MM.1S (cell line): ENCODE measurements at regions not wholly inside any gene's neighbourhood (a gene's known extent, or its start where the extent isn't known, plus 50 kb on each side); places are given as distances from the start of the nearest gene placed in this dataset.
A peak's percentile ranks its signal among the peaks of the same experiment; 100 is the strongest.

ENCODE experiments used
- DNase-seq: peaks from one replicate; pipeline ENCODE4 v3.0.0-alpha.2; 2015
- H2AFZ ChIP-seq: fragments of 300-600 bp; sonication (generic); 2 replicates; pipeline ENCODE4 v1.6.0; 2016; ENCODE audit warnings: antibody characterized with exemption, low read length
- H3F3A ChIP-seq: fragments of 300-600 bp; sonication (generic); 2 replicates; pipeline ENCODE4 v1.6.1; 2016; ENCODE audit warnings: mild to moderate bottlenecking, antibody characterized with exemption, low read length, moderate library complexity, mixed read lengths; ENCODE audit not compliant: insufficient read depth
- H3K27ac ChIP-seq: fragments of 300-600 bp; sonication (generic); 2 replicates; pipeline ENCODE4 v1.5.1; 2016; ENCODE audit warnings: mild to moderate bottlenecking, low read length
- H3K27me3 ChIP-seq: fragments of 300-600 bp; sonication (generic); replicated peaks from 2 replicates; pipeline ENCODE4 v1.6.0; 2016; ENCODE audit warnings: low read length; ENCODE audit not compliant: insufficient read depth
- H3K36me3 ChIP-seq: fragments of 300-600 bp; sonication (generic); replicated peaks from 2 replicates; pipeline ENCODE4 v1.6.1; 2016; ENCODE audit warnings: mild to moderate bottlenecking, low read length, mixed read lengths; ENCODE audit not compliant: insufficient read depth
- H3K4me1 ChIP-seq: fragments of 300-600 bp; sonication (generic); 2 replicates; pipeline ENCODE4 v1.6.1; 2016; ENCODE audit warnings: low read length, mixed read lengths
- H3K4me2 ChIP-seq: fragments of 300-600 bp; sonication (generic); 2 replicates; pipeline ENCODE4 v1.6.0; 2016; ENCODE audit warnings: low read depth, low read length
- H3K4me3 ChIP-seq: fragments of 300-600 bp; sonication (generic); 2 replicates; pipeline ENCODE4 v1.5.1; 2016; ENCODE audit warnings: low read length, mixed read lengths
- H3K79me2 ChIP-seq: fragments of 300-600 bp; sonication (generic); 2 replicates; pipeline ENCODE4 v1.6.1; 2016; ENCODE audit warnings: mixed run types, low read length, mixed read lengths
- H3K9ac ChIP-seq: fragments of 300-600 bp; sonication (generic); 2 replicates; pipeline ENCODE4 v1.6.1; 2016; ENCODE audit warnings: low read length, mixed read lengths
- H3K9me2 ChIP-seq: fragments of 300-600 bp; sonication (generic); replicated peaks from 2 replicates; pipeline ENCODE4 v1.6.1; 2016; ENCODE audit warnings: mild to moderate bottlenecking, low read length, mixed read lengths; ENCODE audit not compliant: insufficient read depth
- H3K9me3 ChIP-seq: fragments of 300-600 bp; sonication (generic); replicated peaks from 2 replicates; pipeline ENCODE4 v1.6.1; 2016; ENCODE audit warnings: mild to moderate bottlenecking, low read length, mixed read lengths; ENCODE audit not compliant: insufficient read depth
- H4K20me1 ChIP-seq: fragments of 300-600 bp; sonication (generic); 2 replicates; pipeline ENCODE4 v1.6.1; 2016; ENCODE audit warnings: mild to moderate bottlenecking, low read length, moderate library complexity, mixed read lengths; ENCODE audit not compliant: insufficient read depth
- EZH2 ChIP-seq: fragments of 300-600 bp; sonication (generic); optimal IDR thresholded peaks from 2 replicates; pipeline ENCODE3; 2017; ENCODE audit warnings: low read depth, mild to moderate bottlenecking, antibody characterized with exemption, low read length, mixed read lengths
- EZH2phosphoT487 ChIP-seq: fragments of 300-600 bp; sonication (generic); IDR thresholded peaks from 2 replicates; pipeline ENCODE4 v1.6.1; 2018; ENCODE audit warnings: antibody characterized with exemption, low read length
- TF ChIP-seq, protein P1 (sequence below): fragments of 300-600 bp; sonication (generic); IDR thresholded peaks from 2 replicates; pipeline ENCODE4 v1.5.1; 2016; ENCODE audit warnings: antibody characterized with exemption, low read length, mixed read lengths

DNA sequence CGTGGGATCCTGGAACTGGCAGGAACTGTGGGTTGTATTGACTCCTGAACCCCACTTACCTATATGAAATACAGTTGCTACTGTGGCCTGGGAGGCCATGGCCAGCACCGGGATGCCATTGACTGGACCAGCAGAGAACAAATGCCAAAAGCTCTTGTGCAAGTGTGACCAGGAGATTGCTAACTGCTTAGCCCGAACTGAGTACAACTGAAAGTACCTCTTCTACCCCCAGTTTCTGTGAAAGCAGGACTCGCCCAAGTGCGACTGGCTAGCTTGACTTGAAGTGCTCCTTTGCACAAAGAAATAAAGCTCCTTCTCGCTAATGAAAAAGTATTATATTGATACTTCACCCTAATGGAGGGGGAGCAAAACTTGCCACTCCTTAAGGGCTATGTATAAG lies 101.3 kb upstream of the ATP11B start:
- Histone ChIP-seq H2AFZ (peak overlapping the region; percentile 18; the same call in 1 of the 2 replicates), H3K36me3 (no peaks in the 10 kb centered on the region), H3K4me3 (no peak overlapping the region), H3K27ac (no peak overlapping the region), H3K4me1 (peaks cover 23% of the 10 kb centered on the region), H4K20me1 (no peaks in the 10 kb centered on the region), H3K27me3 (no peaks in the 10 kb centered on the region), H3K9me3 (no peaks in the 10 kb centered on the region), H3K9me2 (no peaks in the 10 kb centered on the region), H3K79me2 (no peaks in the 10 kb centered on the region), H3K4me2 (peak overlapping the region; percentile 3; the same call in 1 of the 2 replicates), H3K9ac (no peak overlapping the region), H3F3A (peaks cover 12% of the 10 kb centered on the region)
- no peak for TF ChIP-seq EZH2
- TF ChIP-seq, protein P1, sequence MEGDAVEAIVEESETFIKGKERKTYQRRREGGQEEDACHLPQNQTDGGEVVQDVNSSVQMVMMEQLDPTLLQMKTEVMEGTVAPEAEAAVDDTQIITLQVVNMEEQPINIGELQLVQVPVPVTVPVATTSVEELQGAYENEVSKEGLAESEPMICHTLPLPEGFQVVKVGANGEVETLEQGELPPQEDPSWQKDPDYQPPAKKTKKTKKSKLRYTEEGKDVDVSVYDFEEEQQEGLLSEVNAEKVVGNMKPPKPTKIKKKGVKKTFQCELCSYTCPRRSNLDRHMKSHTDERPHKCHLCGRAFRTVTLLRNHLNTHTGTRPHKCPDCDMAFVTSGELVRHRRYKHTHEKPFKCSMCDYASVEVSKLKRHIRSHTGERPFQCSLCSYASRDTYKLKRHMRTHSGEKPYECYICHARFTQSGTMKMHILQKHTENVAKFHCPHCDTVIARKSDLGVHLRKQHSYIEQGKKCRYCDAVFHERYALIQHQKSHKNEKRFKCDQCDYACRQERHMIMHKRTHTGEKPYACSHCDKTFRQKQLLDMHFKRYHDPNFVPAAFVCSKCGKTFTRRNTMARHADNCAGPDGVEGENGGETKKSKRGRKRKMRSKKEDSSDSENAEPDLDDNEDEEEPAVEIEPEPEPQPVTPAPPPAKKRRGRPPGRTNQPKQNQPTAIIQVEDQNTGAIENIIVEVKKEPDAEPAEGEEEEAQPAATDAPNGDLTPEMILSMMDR: no peak
- TF ChIP-seq EZH2phosphoT487: no peak
- no peak for DNase-seq

DNA sequence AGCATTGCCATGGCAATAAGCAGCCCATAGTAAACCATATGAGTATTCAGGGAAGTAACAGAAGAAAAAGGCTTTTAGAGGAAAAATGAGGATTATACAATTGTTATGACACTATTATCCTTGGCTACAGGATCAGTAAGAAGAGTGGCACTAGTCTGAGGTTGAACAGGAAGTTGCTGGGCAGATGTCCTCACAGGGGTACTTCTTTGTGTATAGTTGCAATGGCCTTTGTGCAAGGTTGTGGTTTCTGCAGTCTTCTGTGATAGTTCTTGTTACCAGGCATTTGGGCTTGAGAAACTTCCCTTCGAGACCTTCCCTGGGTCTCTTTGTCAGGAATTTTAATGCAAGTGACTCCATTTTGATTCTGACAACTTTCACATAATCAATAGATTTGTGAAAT lies 100.6 kb upstream of the ATP11B start:
- H3K4me1 ChIP-seq: peaks cover 23% of the 10 kb centered on the region
- H3K4me2 ChIP-seq: peak overlapping the region; percentile 3; the same call in 1 of the 2 replicates
- no peak overlapping the region for H3K9ac ChIP-seq
- no peaks in the 10 kb centered on the region for H4K20me1 ChIP-seq
- 0 out of 2 replicates have a peak overlapping the region, but pooled peaks have one; percentile 5 for H2AFZ ChIP-seq
- no peaks in the 10 kb centered on the region for H3K36me3 ChIP-seq
- no peaks in the 10 kb centered on the region for H3K9me3 ChIP-seq
- H3K9me2 ChIP-seq: no peaks in the 10 kb centered on the region
- TF ChIP-seq, protein P1: no peak
- TF ChIP-seq EZH2phosphoT487: no peak
- TF ChIP-seq EZH2: no peak
- peaks cover 12% of the 10 kb centered on the region for H3F3A ChIP-seq
- no peaks in the 10 kb centered on the region for H3K27me3 ChIP-seq
- H3K79me2 ChIP-seq: no peaks in the 10 kb centered on the region
- H3K4me3 ChIP-seq: no peak overlapping the region
- DNase-seq: peak; percentile 28
- H3K27ac ChIP-seq: no peak overlapping the region

DNA sequence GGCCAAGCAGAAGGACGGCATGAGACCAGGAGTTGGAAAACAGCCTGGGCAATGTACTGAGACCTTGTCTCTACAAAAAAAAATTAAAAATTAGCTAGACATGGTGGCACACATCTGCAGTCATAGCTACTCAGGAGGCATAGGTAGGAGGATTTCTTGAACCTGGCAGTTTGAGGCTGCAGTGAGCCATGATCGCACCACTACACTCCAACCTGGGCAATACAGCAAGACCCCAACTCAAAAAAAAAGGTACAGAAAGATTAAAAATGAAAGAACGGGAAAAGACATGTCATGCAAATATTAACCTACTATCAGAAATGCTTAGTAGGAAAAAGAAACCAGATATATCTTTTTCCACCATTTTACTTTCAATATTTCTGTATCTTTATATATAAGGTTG lies 99.6 kb upstream of the ATP11B start:
- H2AFZ ChIP-seq: no peak overlapping the region

More for the DNA sequence above, 99.6 kb upstream of the ATP11B start:
- no peak for TF ChIP-seq EZH2
- TF ChIP-seq, protein P1: no peak
- H3K9me2 ChIP-seq: no peaks in the 10 kb centered on the region
- no peaks in the 10 kb centered on the region for H3K79me2 ChIP-seq
- no peak overlapping the region for H3K9ac ChIP-seq
- no peak for DNase-seq
- no peaks in the 10 kb centered on the region for H3K36me3 ChIP-seq
- H3F3A ChIP-seq: peaks cover 12% of the 10 kb centered on the region
- H4K20me1 ChIP-seq: no peaks in the 10 kb centered on the region
- no peak overlapping the region for H3K27ac ChIP-seq
- H3K4me3 ChIP-seq: no peak overlapping the region
- no peaks in the 10 kb centered on the region for H3K9me3 ChIP-seq
- peaks cover 23% of the 10 kb centered on the region for H3K4me1 ChIP-seq
- H3K27me3 ChIP-seq: no peaks in the 10 kb centered on the region
- H3K4me2 ChIP-seq: no peak overlapping the region
